ENCODE measurements at regions not wholly inside any gene's neighbourhood (a gene's known extent, or its start where the extent isn't known, plus 50 kb on each side); places are given as distances from the start of the nearest gene placed in this dataset.

- no peak for TF ChIP-seq RNF2 (conservative IDR thresholded peaks at IDR 0.05; ENCODE audit: low read depth)
- no peak for TF ChIP-seq NR2C2 (CRISPR knock-in tag; IDR thresholded peaks at IDR 0.05; ENCODE audit: borderline replicate concordance)
- no peak for TF ChIP-seq POLR2A (IDR thresholded peaks at IDR 0.05; ENCODE audit: insufficient read depth in 1 of 2, low read depth in 2 of 2, low read length in 2 of 2)
- no peak for TF ChIP-seq YY1 (IDR thresholded peaks at IDR 0.05; ENCODE audit: insufficient read depth, insufficient replicate concordance, low read depth, low read length)
- no peak for TF ChIP-seq ARNTL (CRISPR knock-in tag; IDR thresholded peaks at IDR 0.05)
- TF ChIP-seq ZNF780A (CRISPR knock-in tag; IDR thresholded peaks at IDR 0.05), result no peak
- no peak for TF ChIP-seq FOXM1 (CRISPR knock-in tag; IDR thresholded peaks at IDR 0.05)
Observed at GRCh38 chr5:8953911-8954438, 591.9 kb downstream of the SEMA5A start.
